Small intestine (tissue), 7 donors: ENCODE measurements at regions not wholly inside any gene's neighbourhood (a gene's known extent, or its start where the extent isn't known, plus 50 kb on each side); places are given as distances from the start of the nearest gene placed in this dataset.
"Not testable (repeated sequence)": the region's sequence is repeated elsewhere in the genome, so short reads cannot be mapped to it uniquely, and the experiment has no call there.

Experiments
- DNase-seq, 2 donors: peaks; one replicate each; pipeline versions ENCODE4 v3.0.0 to v3.0.0-alpha.2; 2013
- FAIRE-seq: peaks from 2 replicates; lab custom pipeline; 2012; peaks lifted over from hg19 to GRCh38; lab: Jason Lieb, UNC
- H3K27ac ChIP-seq, 3 donors: one replicate each; pipeline ENCODE4 v1.5.1; 2013; ENCODE audit warnings: low read length in 2 of 3, mild to moderate bottlenecking in 2 of 3, control low read depth in 1 of 3, inconsistent platforms in 1 of 3, low read depth in 1 of 3, moderate library complexity in 1 of 3
- H3K27me3 ChIP-seq, 3 donors: one replicate each; pipeline ENCODE4 v1.6.1; 2013; ENCODE audit warnings: low read length in 3 of 3, inconsistent platforms in 1 of 3; ENCODE audit not compliant: control insufficient read depth in 3 of 3, insufficient read depth in 3 of 3
- H3K36me3 ChIP-seq, 3 donors: one replicate each; pipeline ENCODE4 v1.6.1; 2013; ENCODE audit warnings: low read length in 3 of 3, inconsistent platforms in 1 of 3, low read depth in 1 of 3, mild to moderate bottlenecking in 1 of 3, moderate library complexity in 1 of 3; ENCODE audit not compliant: control insufficient read depth in 3 of 3, insufficient read depth in 2 of 3
- H3K4me1 ChIP-seq, 3 donors: one replicate each; pipeline ENCODE4 v1.6.1; 2013; ENCODE audit warnings: low read length in 2 of 3, inconsistent platforms in 1 of 3, low read depth in 1 of 3, mild to moderate bottlenecking in 1 of 3, moderate library complexity in 1 of 3; ENCODE audit not compliant: control insufficient read depth in 3 of 3, insufficient read depth in 2 of 3
- H3K4me3 ChIP-seq, 3 donors: one replicate each; pipeline ENCODE4 v1.5.1; 2013; ENCODE audit warnings: low read length in 3 of 3, control low read depth in 1 of 3, inconsistent platforms in 1 of 3, low read depth in 1 of 3, mild to moderate bottlenecking in 1 of 3, moderate library complexity in 1 of 3
- H3K9me3 ChIP-seq, 2 donors: one replicate each; pipeline ENCODE4 v1.6.1; 2013; ENCODE audit warnings: low read depth in 1 of 2, low read length in 1 of 2; ENCODE audit not compliant: control insufficient read depth in 2 of 2, insufficient read depth in 1 of 2
- WGBS, 3 donors: extraction: QIAGEN DNeasy Blood & Tissue Kit; methylation state at CpG; one replicate each; pipeline ENCODE4 v1.1.7; 2013; 5-methylcytosine and 5-hydroxymethylcytosine counted together
- donor health status: healthy with polysubstance abuse.
- donor health status: control.
- donor health status: control.
- donor health status: Bipolar disorder and iron deficiency.
- donor health status: healthy.

DNA sequence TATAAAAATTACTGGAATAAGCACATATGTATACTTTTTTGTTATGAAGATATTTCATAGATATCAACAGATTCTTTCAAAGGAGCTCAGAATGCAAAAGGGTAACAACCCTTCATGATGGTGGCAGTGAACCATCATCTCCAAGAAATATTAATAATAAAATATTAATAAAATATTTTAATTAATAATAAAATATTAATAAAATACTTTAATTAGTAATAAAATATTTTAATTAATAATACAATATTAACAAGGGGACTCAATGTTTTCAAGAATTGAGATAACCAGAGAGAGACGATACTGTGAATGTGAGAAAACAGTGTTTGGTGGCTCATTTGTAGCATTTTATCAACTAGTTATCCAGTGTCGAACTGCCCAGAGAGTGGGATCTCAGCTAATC, 86.0 kb upstream of the NT5E start:
- H3K4me1 ChIP-seq = peaks cover 0 to 4% (median 0%) of the 10 kb centered on the region in 3 donors
- no peak overlapping the region for H3K27ac ChIP-seq
- H3K27me3 ChIP-seq = no peaks in the 10 kb centered on the region
- FAIRE-seq (peak; percentile 10), DNase-seq (no peak)
- no peaks in the 10 kb centered on the region for H3K36me3 ChIP-seq
- H3K4me3 ChIP-seq = no peak overlapping the region
- 94 to 100% (median 100%) methylated on average over 2 of the region's 2 CpGs for WGBS, 3 donors
- H3K9me3 ChIP-seq = no peaks in the 10 kb centered on the region

DNA sequence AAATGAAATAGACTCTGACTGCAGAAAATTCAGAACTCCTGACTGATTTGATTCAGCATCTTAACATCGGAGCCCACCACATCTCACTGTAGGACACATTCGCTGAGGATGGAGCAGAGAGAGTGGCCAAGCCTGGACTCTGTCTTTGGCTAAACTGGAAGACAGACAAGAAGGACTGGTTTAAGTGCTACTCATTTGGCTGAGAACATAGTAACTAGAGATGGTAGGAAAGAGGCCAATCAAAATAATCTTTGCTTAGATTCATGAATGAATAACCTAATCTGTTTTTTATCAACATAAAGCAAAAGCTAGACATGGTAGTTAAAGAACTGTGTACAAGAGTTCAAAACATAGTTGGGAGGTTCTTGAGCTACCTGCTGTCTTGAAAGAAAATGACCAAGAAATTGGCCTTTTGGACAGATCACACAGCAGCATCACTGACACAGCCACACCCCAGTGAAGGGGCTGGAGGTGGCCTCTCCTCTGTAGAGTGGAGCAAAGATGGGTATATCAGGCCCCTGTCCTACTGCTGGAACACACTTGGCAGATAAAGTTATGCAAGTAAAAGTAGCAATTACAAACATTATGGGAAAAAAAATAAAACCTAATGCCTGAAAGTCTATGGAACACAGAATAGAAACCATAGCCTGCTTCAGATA, 87.1 kb upstream of the NT5E start:
- Histone ChIP-seq H3K36me3 (no peaks in the 10 kb centered on the region), H3K4me1 (peaks cover 0 to 4% (median 0%) of the 10 kb centered on the region in 3 donors), H3K4me3 (no peak overlapping the region), H3K9me3 (no peaks in the 10 kb centered on the region), H3K27ac (no peak overlapping the region), H3K27me3 (no peaks in the 10 kb centered on the region)
- no peak for DNase-seq
- no peak for FAIRE-seq
- 96 to 98% (median 98%) methylated on average over 2 of the region's 2 CpGs for WGBS, 3 donors

DNA sequence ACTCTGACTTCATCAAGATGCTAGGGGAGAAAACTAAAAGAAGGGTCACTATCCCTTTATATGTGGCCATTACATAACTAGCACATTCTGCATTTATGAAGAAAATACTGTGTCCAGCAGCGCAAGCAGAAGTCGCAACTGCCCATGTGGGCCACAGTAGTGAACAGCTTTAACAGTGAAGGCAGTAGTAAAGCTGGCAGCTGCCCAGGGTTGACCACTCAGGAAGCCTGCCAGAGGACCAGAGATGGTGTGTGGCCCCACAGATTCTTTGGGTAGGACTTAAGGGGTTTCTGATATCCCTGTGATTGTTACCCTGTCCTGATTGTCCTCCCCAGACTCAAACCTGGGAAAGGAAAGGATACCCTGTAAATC, 88.3 kb upstream of the NT5E start:
- FAIRE-seq (no peak), DNase-seq (no peak)
- Histone ChIP-seq H3K27ac (peak overlapping the region in 1 of 3 donors; percentile 38), H3K4me3 (no peak overlapping the region), H3K36me3 (no peaks in the 10 kb centered on the region), H3K9me3 (no peaks in the 10 kb centered on the region), H3K4me1 (peaks cover 0 to 4% (median 0%) of the 10 kb centered on the region in 3 donors), H3K27me3 (no peaks in the 10 kb centered on the region)
- WGBS, 3 donors = 98 to 100% (median 98%) methylated on average over 2 of the region's 2 CpGs

DNA sequence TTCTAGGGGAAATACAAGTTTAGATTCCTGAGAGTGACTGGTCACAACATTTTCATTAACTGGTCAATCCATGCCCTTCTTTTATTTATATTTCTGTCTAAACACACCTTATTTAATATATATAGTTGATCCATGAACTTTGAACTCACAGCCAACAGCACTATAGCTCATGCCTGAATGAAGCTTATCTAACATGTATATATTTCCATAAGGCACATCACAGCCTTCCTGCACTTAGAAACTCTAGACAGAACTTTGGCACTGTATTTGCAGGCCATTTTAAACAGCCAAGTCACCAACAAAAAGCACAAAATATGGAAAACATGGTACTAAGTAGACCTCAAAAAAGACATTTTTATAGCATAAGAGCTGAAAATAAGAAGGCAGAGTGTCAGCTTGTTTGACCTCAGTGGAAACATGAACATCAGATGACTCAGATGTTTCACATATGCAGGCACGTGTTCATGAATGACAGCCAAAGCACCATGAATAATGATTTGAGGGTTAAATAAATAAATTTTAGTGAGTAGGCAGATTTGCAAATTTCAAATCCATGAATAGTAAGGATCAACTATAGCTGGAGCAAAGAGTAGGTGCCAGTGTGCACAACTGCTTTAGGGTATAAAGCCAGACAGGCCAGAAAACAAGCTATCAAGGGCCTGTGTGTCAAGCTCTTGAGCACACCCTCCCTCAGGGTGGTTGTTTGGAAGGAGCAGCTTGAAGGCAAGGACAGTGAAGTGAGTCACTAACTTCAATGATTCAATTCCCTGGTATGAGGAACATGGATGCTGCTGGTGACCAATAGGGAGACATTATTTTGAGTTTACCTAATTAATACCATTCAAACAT, 88.9 kb upstream of the NT5E start:
- Histone ChIP-seq H3K36me3 (no peaks in the 10 kb centered on the region), H3K9me3 (no peaks in the 10 kb centered on the region), H3K27ac (peak overlapping the region in 1 of 3 donors; percentile 21), H3K4me3 (no peak overlapping the region), H3K4me1 (peaks cover 0 to 4% (median 0%) of the 10 kb centered on the region in 3 donors), H3K27me3 (no peaks in the 10 kb centered on the region)
- FAIRE-seq (no peak), DNase-seq (peak; percentile 24 to 59)
- WGBS, 3 donors = 20 to 23% (median 21%) methylated on average over 1 of the region's 1 CpG

DNA sequence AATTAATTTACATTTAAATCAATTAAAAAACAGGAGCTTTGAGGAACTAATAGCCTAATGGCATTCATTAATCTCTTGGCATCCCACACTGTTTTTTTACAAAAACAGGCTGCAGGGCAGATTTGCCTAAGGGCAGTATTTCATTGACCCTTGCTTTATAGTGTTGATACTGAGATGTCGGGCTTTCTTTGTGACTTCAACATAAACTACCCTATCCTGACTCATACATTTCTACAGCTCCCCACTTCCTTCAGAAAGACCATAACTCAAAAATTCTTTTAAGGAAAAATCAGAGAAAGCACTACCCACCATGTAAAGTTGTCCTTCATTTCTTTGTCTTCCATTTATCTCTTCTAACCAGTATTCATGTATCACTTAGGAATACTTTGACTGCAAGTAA, 92.2 kb upstream of the NT5E start:
- Histone ChIP-seq H3K27ac (no peak overlapping the region), H3K36me3 (no peaks in the 10 kb centered on the region), H3K4me3 (no peak overlapping the region), H3K4me1 (peaks cover 0 to 4% (median 4%) of the 10 kb centered on the region in 3 donors), H3K27me3 (peaks cover 0 to 4% (median 0%) of the 10 kb centered on the region in 3 donors), H3K9me3 (no peaks in the 10 kb centered on the region)
- WGBS, 3 donors = 33 to 71% (median 47%) methylated on average over 1 of the region's 1 CpG
- FAIRE-seq (no peak), DNase-seq (no peak)

DNA sequence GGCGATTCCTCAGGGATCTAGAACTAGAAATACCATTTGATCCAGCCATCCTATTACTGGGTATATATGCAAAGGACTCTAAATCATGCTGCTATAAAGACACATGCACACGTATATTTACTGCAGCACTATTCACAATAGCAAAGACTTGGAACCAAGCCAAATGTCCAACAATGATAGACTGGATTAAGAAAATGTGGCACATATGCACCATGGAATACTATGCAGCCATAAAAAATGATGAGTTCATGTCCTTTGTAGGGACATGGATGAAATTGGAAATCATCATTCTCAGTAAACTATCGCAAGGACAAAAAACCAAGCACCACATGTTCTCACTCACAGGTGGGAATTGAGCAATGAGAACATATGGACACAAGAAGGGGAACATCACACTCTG, 93.1 kb upstream of the NT5E start:
- not testable (repeated sequence) for FAIRE-seq, DNase-seq
- WGBS, 3 donors = 87 to 96% (median 95%) methylated on average over 2 to 3 of the region's 3 CpGs

DNA sequence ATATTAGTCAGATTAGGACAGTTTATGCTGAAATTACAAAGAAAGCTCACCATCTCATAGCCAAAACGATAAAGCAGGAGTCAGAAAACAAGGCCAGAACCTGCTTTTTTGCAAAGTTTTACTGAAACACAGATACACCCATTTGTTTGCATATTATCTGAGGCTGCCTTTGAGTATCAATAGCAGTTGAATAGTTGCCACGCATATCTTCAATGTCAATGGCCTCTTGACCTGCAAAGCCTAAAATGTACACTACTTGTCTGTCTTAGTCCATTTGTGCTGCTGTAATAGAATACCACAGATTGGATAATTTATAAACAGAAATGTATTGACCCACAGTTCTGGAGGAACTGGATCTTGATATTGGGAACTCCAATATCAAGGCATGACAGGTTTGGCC, 94.1 kb upstream of the NT5E start:
- no peak for DNase-seq
- H3K27ac ChIP-seq = no peak overlapping the region
- H3K27me3 ChIP-seq = peaks cover 0 to 4% (median 0%) of the 10 kb centered on the region in 3 donors
- peaks cover 0 to 4% (median 4%) of the 10 kb centered on the region in 3 donors for H3K4me1 ChIP-seq
- no peak overlapping the region for H3K4me3 ChIP-seq
- no peaks in the 10 kb centered on the region for H3K9me3 ChIP-seq
- WGBS, 3 donors = 62 to 68% (median 64%) methylated on average over 2 of the region's 2 CpGs
- H3K36me3 ChIP-seq = no peaks in the 10 kb centered on the region
- FAIRE-seq = no peak

More for the DNA sequence above, 93.1 kb upstream of the NT5E start:
- not testable (repeated sequence) for H3K9me3 ChIP-seq, H3K36me3 ChIP-seq, H3K4me3 ChIP-seq, H3K27me3 ChIP-seq, H3K27ac ChIP-seq, H3K4me1 ChIP-seq

DNA sequence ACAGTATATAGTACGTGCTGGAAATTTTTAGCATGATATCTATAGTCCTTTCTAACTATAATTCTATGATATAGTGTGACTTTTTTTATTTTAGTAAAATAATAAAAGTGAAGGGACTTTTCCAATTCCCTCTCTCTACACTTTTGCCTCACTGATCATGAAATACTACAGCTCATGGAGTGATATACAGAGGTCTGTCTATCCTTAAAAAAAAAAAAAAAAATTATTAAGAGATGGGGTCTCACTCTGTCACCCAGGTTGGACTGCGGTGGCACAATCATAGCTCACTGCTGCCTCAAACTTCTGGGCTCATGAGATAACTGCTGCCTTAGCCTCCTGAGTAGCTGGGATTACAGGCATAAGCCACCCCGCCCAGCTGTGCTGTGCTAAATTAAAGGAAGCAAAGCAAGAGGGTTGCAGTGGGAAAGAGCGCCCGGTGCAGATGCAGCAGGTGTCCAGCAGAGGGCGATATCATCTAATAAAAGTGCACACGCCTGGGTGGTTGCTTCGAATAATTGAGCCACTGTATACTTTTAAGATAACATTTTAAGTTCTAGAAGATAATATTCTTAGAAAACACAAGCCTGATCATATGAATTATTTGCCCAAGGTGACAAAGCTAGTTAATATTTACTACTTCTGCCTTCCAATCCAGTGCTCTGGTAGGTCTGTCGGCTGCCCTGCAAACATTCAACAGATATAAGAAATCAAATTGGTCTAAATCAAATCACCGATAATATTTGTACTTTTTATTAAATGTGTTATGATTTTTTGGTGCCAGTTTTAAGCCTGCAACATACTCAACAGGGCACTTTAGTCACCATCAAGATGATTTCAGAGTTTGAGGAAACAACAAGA, 94.9 kb upstream of the NT5E start:
- H3K27ac ChIP-seq = no peak overlapping the region
- peaks cover 0 to 4% (median under 1%) of the 10 kb centered on the region in 3 donors for H3K4me1 ChIP-seq
- H3K9me3 ChIP-seq = no peaks in the 10 kb centered on the region
- H3K36me3 ChIP-seq = no peaks in the 10 kb centered on the region
- WGBS, 3 donors = 15 to 24% (median 19%) methylated on average over 10 of the region's 10 CpGs
- no peak for FAIRE-seq
- peaks cover 0 to 4% (median 0%) of the 10 kb centered on the region in 3 donors for H3K27me3 ChIP-seq
- no peak overlapping the region for H3K4me3 ChIP-seq
- peak; percentile 78 to 79 for DNase-seq
